Myocyte (in vitro differentiated cells): ENCODE measurements at regions not wholly inside any gene's neighbourhood (a gene's known extent, or its start where the extent isn't known, plus 50 kb on each side); places are given as distances from the start of the nearest gene placed in this dataset.

Experiments
- DNase-seq: peaks from one replicate; pipeline ENCODE4 v3.0.0-alpha.2; 2012; ENCODE audit warnings: low read depth

DNA sequence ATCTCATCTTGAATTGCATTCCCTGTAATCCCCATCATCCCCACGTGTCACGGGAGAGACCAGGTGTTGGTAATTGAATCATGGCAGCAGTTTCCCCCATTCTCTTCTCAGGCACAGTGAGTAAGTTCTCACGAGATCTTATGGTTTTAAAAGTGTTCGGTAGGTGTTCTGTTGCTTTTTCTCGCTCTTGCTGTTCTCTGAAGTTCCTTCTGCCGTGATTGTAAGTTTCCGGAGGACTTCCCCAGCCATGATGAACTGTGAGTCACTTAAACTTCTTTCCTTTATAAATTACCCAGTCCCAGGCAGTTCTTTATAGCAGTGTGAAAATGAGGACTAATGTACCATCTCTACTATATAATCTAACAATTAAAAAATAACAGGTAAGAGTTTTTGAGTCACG lies 409.9 kb upstream of the NRXN1 start:
- DNase-seq = peak; percentile 3

DNA sequence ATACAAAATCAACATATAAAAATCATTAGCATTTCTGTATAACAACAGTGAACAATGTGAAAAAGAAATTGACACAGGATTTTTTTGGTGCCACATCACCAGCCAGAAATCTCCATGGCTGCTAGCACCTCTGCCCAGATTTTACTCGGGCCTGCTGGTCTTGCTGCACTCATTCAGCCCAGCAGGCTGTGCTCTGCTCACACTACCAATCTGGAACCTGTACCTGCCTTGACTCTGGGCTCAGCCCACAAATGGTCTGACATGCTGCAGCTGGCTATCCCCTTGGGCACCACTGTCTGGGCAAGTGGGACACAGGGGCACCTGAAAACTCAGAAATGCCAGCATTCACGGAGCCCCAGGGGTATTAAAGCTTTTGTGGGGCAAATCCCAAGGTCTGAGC lies 392.5 kb upstream of the NRXN1 start:
- no peak for DNase-seq

- no peak for DNase-seq
Observed at GRCh38 chr2:51420511-51420910, 388.6 kb upstream of the NRXN1 start.

GRCh38 chr2:51413726-51414125 lies 381.8 kb upstream of the NRXN1 start:
- no peak for DNase-seq

DNA sequence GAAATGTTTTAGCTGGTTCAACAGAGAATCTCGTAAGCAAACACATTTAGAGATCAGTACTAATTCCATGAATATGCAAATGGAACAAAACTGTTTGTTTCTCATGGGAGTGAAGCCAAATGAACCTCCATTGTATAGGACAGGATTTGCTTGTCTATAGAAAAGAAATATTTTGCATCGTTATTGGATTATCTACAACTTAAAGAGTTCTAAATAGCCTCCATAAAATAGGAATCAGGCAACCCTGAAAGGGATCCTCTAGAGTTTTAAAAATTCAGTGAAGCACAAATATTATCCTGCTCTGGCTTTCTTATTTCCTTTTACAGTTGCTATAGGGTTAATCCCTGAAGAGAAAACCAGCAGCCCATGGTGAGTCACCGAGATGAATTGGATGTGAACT lies 378.4 kb upstream of the NRXN1 start:
- DNase-seq = no peak

DNA sequence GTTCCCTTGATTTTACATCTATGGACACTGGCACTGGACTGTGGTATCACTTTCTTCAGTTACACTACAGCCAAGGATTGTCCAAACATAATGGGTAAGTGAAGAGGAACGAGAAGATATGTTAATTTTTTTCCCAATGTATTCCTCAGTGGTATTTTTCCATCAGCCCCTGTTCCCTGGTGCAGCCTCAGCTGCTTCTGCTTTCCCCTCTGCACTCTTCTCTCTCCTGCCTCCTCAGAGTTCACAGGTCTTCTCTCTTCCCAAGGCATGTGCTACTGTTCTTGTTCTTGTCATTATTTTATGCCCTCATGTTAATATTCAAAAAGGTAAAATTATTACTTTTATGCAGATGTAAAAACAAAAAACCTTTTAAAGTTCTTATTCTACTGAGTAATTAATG lies 378.0 kb upstream of the NRXN1 start:
- no peak for DNase-seq

DNA sequence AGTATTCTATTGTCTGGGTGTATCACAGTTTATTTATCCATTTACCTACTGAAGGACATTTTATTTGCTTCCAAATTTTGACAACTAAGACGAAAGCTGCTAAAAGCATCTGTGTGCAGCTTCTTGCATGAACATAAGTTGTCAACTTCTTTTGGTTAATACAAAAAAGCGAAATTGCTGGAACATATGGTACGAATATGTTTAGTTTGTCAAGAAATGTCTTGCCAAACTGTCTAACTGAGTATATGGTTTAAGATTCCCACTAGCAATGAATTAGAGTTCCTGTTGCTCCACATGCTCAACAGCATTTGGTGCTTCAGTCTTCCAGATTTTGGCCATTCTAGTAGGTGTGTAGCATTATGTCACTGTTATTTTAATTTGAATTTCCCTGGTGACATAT lies 372.3 kb upstream of the NRXN1 start:
- no peak for DNase-seq

DNA sequence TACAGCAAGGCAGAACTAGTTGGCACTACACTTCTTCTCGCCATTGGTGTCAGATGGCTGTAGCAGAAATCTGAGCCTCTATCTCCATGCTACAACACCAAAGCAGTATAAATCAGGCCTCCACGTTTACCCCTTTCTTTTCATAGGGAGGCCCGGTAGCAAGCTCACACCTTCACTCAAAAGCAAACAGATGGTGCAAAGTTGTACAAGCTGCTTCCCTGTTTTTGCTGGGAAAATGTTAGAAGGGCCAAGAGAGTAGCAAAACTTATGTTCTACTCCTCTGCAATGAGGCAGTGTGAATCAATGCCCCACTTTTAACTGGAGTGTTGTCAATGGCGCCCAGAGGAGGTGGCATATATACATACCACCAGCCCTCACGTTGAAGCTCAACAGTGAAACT lies 369.6 kb upstream of the NRXN1 start:
- DNase-seq = no peak

GRCh38 chr2:51387235-51387634 lies 355.3 kb upstream of the NRXN1 start:
- DNase-seq = peak; percentile 36

- no peak for DNase-seq
Observed at GRCh38 chr2:51379997-51380396, 348.1 kb upstream of the NRXN1 start.

DNA sequence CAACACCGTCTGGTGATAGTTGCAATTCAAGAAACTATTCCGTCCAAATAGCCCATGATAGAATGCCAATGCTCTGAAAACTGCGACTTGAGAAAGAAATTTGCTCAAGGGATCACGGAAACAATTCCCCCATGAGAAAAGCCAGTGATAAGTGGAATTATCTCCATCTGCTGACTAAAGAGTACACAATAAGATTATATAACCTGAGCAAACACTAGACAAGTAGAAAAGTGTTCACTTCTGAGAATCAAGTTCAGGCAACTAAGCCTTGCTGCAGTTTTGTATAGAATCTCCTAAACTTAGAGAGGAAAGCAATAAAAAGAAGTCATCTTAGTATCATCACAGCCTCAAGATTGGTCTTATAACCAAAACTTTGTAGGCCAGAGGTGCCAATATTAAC lies 336.3 kb upstream of the NRXN1 start:
- DNase-seq = no peak

DNA sequence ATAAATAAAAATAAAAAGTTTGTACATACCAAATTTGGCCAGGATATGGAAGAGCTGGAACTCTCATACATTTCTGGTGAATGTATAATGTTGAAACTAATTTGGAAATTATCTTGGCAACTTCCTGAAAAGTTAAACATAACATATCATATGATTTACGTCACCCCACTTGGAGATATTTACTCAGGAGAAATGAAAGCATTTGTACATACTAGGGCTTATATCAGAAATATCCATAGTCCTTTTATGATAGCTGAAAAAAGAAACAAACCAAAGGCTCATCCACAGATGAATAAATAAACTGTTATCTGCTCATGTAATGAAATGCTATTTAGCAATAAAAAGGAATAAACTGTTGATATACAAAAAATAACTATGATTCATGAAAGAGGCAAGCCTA lies 318.2 kb upstream of the NRXN1 start:
- DNase-seq = no peak

DNA sequence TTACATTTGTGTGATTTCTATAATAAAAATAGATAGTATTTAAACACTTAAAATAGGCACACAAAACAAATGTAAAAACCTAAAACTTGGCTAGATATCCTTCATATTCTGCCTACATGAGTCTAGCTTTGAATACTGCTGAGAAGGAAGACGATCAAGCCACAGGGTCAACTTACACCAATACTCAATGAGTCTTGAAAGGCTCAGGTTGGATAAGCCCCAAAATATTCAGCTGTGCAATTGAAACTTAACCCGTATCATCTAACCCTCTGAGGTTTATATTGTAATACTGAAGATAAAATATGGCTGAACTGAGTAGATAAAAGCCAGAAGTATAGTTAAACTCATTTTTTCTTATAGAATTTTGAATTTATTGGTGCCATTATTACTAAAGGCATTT lies 313.0 kb upstream of the NRXN1 start:
- peak; percentile 77 for DNase-seq

GRCh38 chr2:51335087-51336058 lies 303.4 kb upstream of the NRXN1 start:
- DNase-seq = no peak

- no peak for DNase-seq
Observed at GRCh38 chr2:51329512-51329911, 297.6 kb upstream of the NRXN1 start.

DNA sequence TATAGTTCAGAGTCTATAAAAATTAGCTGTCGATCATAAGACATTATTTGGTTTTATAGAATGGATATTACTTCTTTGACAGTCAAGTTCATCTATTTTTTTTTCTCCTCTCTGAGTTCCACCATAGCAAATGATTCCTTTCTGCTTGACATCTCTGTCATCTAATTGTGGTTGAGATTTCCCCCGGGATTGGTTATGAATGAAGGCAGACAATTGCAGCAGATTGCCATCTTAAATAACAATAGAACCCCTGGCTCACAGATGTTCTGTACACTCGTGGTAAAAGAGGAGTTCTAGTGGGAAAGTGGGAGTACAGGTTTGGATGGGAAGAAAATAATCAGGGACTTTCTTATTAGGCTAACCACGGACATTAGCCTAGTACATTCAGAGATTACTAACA lies 292.1 kb upstream of the NRXN1 start:
- no peak for DNase-seq

GRCh38 chr2:51322613-51323012 lies 290.7 kb upstream of the NRXN1 start:
- DNase-seq = no peak

GRCh38 chr2:51304311-51304710 lies 272.4 kb upstream of the NRXN1 start:
- no peak for DNase-seq

GRCh38 chr2:51301381-51301780 lies 269.4 kb upstream of the NRXN1 start:
- DNase-seq = no peak

- no peak for DNase-seq
Observed at GRCh38 chr2:51299370-51299769, 267.4 kb upstream of the NRXN1 start.

GRCh38 chr2:51297488-51297887 lies 265.6 kb upstream of the NRXN1 start:
- DNase-seq = no peak

DNA sequence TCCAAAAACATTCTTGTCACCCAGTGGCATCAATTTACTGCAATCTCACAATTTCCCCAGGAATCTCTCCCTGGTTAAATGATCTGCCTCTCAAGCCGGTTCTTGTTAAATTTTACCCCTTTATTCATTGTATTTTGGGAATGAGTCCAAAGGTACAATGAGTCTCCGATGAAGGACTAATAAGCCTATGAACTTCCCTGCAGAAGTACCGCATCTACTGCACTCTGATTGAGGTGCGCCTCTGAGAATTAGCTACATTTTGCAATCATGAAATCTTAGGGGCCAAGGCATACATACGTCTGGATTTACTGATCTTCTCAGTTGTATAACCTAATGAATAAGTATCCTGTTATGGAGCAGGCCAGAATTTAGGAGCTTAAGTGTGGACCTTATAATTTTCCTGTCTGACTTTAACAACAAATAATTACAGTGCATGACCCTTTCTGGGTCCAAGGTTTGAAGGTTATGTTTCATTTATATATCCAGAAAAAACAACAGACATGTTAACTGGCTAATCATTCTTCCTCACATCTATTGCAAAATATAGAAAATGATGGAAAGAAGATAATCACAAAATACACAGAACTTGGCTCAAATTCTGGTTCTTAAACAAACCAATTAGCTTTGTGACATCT lies 261.8 kb upstream of the NRXN1 start:
- no peak for DNase-seq
